DMS79 treated with DMSO at 0.1 percent for 48 hours (cell line): ENCODE measurements at regions not wholly inside any gene's neighbourhood (a gene's known extent, or its start where the extent isn't known, plus 50 kb on each side); places are given as distances from the start of the nearest gene placed in this dataset.

ENCODE experiments used
- DNase-seq: peaks from one replicate; lab custom pipeline; 2025; lab: John Stamatoyannopoulos, UW

DNA sequence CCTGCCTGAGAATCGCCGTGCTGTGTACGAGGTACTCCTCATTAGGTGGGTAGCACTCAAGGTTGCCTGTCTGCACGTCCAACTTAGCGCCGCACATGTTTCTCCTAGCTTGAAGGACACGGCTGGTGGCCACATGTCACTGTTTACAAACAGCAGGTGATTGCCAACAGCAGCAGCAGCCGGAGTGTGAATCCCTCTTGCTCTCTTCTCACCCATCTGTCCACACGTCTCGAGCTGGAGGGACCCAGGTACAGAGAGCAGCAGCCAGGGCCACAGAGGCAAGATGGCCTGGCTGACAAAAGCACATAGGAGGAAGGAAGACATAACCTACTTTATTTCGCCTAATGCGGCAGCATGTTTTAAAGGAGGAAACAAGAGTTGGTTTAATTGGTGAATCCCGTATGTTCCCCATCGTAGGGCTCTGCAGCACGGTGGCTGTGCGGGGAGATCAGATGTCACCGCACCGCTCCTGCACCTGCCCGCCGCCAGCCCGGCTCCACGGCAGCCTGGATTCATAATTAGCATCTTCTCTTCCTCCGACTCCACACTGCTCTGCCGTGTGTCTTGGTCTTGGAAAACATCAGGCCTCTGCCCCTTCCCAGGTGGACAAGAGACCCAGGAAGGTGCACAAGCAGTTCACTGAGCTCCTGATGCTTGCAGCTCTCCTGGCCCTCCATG is 201.6 kb upstream of the IRX1 start:
- no peak for DNase-seq

- DNase-seq = no peak
Observed at GRCh38 chr5:3393122-3393919, 202.3 kb upstream of the IRX1 start.

DNA sequence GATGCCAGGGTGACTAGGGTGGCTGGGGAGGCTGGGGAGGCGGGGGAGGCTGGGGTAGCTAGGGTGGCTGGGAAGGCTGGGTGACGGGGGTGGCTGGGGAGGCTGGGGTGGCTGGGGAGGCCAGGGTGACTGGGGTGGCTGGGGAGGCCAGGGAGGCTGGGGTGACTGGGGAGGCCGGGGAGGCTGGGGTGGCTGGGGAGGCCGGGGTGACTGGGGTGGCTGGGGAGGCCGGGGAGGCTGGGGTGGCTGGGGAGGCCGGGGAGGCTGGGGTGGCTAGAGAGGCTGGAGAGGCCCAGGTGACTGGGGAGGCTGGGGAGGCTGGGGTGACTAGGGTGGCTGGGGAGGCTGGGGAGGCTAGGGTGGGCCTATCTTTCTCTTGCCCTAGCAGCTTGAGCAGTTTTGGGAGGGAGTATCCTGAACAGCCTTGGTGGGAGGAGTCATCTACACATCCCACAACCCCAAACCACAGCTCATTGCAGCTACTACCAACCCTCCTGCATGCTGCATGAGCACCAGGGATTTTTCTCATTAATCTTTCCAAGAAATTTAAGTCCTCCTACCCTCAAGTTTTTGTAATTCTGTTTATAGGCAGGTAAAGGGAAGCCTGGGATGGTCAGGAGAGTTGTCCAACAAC is 203.2 kb upstream of the IRX1 start:
- DNase-seq = no peak

- no peak for DNase-seq
Observed at GRCh38 chr5:3391210-3391609, 204.4 kb upstream of the IRX1 start.

DNA sequence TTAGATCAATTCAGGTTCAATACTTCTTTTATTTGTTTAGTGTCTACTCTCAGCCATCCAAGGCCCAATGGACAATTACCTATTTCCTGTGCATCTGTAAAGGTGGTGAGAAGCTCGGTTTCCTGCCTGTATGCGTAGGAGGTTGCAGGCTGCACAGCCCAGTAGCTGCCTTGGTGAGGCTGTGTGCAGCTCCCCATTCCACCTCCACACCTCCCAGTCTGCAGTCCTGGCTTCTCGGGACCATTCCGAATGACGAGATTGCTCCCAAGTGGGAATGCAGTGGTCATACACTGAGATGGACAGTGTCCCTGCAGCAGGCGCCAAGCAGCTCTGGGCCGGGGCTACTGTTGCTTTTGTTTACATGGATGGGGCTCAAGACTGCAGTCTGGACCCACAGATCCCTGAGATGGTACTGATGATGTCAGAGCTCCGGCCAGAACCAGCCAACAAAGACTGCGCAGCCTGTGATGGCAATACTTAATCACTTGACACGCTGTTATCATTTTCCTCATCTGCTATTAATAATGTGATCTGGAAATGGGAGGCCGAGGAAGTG is 206.1 kb upstream of the IRX1 start:
- DNase-seq = no peak

DNA sequence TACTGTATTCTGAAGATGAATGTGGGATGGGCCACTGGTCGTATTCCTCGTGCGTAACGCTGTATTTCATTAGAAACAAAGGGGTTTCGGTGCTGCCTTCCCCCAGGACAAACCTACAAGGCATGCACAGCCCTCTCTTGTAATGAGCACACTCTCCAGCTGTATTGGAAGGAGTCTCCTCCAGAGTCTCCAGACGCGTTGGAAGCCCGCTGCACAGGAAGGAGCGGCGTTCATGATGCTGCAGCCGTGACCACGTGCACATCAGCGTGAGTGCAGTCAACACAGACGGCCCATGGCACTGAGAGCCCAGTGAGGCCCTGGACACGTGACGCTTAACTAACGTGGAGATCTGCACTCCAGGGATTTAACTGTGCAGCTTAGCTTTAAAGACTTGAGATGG is 209.0 kb upstream of the IRX1 start:
- no peak for DNase-seq

DNA sequence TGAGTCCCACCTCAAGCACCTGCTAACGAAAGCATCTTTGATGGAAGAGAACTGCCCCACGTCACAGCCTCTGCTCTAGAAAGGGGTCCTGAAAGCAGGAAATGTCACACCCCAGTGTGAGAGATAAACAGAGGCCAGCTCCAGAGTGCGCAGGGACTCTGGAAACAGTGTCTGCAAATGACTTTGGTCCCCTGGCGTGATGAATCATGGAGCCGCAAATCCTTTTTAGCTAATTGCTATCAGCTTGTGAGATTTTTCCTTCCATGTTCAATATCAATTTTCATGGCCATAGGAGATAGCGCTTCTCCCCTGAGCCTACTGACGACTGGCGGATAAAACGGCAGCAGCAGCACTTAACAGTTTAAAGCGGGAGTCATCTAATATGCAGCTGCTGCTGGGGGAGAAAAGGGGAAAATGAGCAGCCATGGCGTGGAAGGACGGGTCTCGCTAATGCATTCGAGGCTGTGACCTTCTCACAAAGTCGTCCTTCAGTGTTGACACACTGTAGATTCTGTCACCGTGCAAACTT is 209.6 kb upstream of the IRX1 start:
- DNase-seq = no peak

- no peak for DNase-seq
Observed at GRCh38 chr5:3384531-3384930, 211.1 kb upstream of the IRX1 start.

DNA sequence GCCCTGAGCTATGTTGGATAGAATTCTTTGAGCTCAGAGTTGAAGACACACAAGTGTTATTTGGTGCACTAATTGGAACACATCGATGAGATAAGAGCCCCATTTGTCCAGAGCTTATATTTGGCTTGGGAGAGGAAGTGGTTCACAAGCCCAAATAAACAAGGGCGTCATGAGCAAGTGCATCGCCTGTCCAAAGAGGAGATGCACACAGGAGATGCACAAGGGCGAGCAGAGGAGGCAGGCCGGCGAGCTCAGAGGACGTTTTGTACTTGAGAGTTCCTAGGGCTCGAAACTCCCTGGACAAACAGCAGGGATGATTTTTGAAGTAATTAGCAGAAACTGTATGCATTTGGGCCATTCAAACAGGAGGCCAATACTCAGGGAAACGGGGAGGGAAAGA is 212.8 kb upstream of the IRX1 start:
- DNase-seq = no peak

DNA sequence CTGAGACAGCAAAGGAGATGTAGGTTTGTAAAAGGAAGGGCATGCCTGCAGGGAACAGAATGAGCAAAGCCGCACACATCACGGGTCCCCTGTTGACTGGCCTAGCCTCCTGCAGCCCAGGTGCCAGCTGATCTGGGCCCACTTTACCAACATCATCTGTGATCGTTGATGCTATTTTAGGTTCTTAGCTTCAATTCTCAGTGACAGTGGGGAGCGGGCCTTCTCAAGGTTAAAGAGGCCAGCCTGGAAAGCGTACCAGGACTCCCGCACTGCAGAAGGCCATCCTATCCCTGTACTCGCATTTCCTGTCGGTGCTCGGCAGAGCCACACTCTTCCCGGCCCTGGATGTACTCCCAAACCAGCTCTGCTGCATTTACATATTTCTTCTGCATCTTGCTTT is 213.5 kb upstream of the IRX1 start:
- no peak for DNase-seq

- DNase-seq = no peak
Observed at GRCh38 chr5:3381206-3381825, 214.3 kb upstream of the IRX1 start.

GRCh38 chr5:3380689-3381088 is 214.9 kb upstream of the IRX1 start:
- DNase-seq = no peak

GRCh38 chr5:3377831-3378230 is 217.8 kb upstream of the IRX1 start:
- DNase-seq = no peak

GRCh38 chr5:3377176-3377575 is 218.5 kb upstream of the IRX1 start:
- no peak for DNase-seq

DNA sequence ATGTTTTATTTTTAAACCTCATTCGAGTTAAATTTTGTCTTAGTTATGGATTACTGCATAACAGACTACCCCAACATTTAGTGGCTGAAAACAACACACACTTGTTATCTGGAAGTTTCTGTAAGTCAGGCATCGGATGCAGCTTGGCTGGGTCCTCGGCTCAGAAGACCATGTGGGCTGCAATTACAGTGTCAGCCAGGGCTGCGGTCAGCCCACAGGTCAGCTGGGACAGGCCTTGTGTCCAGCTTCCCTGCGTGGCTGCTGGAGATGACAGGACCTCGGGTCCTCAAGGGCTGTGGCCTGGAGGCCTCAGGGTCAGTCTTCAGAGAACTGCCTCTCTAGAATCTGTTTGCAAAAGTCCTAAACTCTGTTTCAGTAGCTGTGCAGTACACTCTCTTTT is 219.0 kb upstream of the IRX1 start:
- no peak for DNase-seq

GRCh38 chr5:3375586-3376311 is 219.9 kb upstream of the IRX1 start:
- DNase-seq = no peak

GRCh38 chr5:3373391-3373790 is 222.2 kb upstream of the IRX1 start:
- DNase-seq = no peak

GRCh38 chr5:3372289-3372688 is 223.3 kb upstream of the IRX1 start:
- no peak for DNase-seq

DNA sequence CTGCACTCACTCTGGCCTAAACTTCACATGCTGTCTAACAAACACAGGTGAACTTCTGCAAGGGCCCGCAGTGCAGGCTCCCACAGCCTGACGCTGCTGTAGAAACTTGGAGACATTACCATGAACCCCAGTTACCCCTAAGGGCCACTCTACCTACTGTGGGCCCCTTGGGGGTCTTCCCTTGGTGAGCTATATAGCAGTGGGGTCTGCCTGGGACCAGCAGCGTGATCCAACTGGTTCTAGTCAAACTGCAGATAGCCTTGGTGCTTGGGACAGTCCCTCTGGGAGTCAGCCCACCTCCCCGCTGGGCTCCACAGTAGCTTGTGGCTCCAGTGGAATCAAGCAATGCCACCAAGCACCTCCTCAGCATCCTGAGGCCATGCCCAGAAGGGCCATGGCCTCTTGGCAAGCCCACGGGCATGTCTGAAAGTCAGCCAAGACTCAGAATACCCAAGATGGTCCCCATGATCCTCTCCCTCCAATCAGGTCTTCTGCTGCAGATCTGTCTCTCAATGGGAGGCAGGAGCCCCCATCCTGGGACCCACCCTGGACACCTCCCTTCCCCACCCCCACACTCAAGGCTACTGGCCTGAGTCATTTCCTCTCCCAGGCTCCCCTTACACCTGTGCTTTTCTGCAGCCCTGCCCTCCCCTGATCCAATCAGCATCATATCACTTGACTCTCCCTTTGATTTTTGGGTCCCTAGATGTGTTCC is 230.0 kb upstream of the IRX1 start:
- DNase-seq = no peak

GRCh38 chr5:3364941-3365340 is 230.7 kb upstream of the IRX1 start:
- no peak for DNase-seq

- no peak for DNase-seq
Observed at GRCh38 chr5:3364433-3364832, 231.2 kb upstream of the IRX1 start.
